Tibial nerve (tissue), 4 donors: ENCODE measurements at regions not wholly inside any gene's neighbourhood (a gene's known extent, or its start where the extent isn't known, plus 50 kb on each side); places are given as distances from the start of the nearest gene placed in this dataset.

ENCODE experiments used
- DNase-seq, 2 donors: peaks; one replicate each; pipeline ENCODE4 v3.0.0-alpha.2; 2019; ENCODE audit warnings: low spot score in 2 of 2
- H3K27ac ChIP-seq, 4 donors: fragments of 200-600 bp; sonication (generic) in 3 of 4; one replicate each; pipeline ENCODE4 v1.5.1; 2017 to 2019; ENCODE audit warnings: mild to moderate bottlenecking in 1 of 4
- H3K27me3 ChIP-seq, 2 donors: fragments of 200-600 bp; sonication (generic) in 1 of 2; one replicate each; pipeline versions ENCODE4 v1.5.1 to v1.6.0; 2017 to 2019
- H3K36me3 ChIP-seq, 3 donors: fragments of 200-600 bp; sonication (generic); one replicate each; pipeline ENCODE4 v1.5.1; 2018 to 2019
- H3K4me1 ChIP-seq, 4 donors: fragments of 200-600 bp; sonication (generic) in 3 of 4; one replicate each; pipeline ENCODE4 v1.5.1; 2017 to 2019
- H3K4me3 ChIP-seq, 4 donors: fragments of 200-600 bp; sonication (generic) in 3 of 4; one replicate each; pipeline ENCODE4 v1.5.1; 2017 to 2019; ENCODE audit warnings: mild to moderate bottlenecking in 1 of 4, moderate library complexity in 1 of 4
- H3K9me3 ChIP-seq, 4 donors: fragments of 200-600 bp; sonication (generic) in 3 of 4; one replicate each; pipeline ENCODE4 v1.5.1; 2017 to 2019
- EP300 ChIP-seq, 2 donors: sonication (generic); formaldehyde crosslinking; IDR thresholded peaks; one replicate each; pipeline ENCODE4 v1.6.1; 2017; ENCODE audit warnings: antibody characterized with exemption in 2 of 2, mild to moderate bottlenecking in 1 of 2
- POLR2A ChIP-seq, 2 donors: fragments of 450-650 bp; IDR thresholded peaks; one replicate each; pipeline ENCODE4 v1.6.1; 2017; ENCODE audit warnings: antibody characterized with exemption in 2 of 2, mild to moderate bottlenecking in 2 of 2, moderate library complexity in 2 of 2
- WGBS, 2 donors: methylation state at CpG; one replicate each; pipeline ENCODE4 v1.1.5; 2018; 5-methylcytosine and 5-hydroxymethylcytosine counted together
- TF ChIP-seq, protein P1 (sequence below), 5 experiments: fragments of 200-600 bp in 3 of 5; fragments of 450-650 bp in 2 of 5; sonication (generic) in 3 of 5; IDR thresholded peaks; one replicate each; pipeline ENCODE4 v1.5.1; 2016 to 2019; ENCODE audit warnings: antibody characterized with exemption in 5 of 5, mild to moderate bottlenecking in 3 of 5, moderate library complexity in 2 of 5

DNA sequence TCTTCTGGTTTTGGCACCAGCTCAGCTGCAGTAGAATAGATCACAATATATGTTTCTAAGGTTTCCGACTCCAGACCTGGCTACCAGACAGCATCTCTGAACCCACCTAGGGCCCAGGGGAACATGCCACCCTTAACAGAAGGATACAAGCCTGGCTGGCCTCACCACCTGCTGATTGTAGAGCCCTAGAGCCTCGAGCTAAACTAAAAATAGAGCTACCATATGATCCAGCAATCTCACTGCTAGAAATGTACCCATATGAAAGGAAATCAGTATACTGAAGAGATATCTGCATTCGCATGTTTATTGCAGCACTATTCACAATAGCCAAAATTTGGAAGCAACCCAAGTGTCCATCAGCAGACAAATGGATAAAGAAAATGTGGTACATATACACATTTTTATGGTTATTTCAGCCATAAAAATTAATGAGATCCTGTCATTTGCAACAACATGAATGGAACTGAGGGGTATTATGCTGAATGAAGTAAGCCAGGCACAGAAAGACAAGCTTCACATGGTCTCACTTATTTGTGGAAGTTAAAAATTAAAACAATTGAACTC is 242.4 kb upstream of the SLC39A10 start:
- WGBS, 2 donors, result 68 to 76% methylated on average over 3 of the region's 3 CpGs

DNA sequence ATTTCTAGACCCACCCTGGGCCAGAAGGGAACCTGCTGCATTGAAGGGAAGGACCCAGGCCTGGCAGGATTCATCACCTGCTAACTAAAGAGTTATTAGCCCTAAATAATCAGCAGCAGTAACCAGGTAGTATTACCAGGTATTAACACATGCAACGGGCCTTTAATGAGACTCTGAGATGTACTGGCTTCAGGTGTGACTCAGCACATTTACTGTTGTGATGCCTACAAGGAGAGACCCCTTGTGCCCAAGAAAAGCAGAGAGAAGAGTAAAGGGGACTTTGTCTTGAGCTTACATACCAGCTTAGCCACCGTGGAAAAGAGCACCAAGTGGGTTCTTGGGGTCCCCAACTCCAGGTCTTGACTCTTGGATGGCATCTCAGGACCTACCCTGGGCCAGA is 243.1 kb upstream of the SLC39A10 start:
- Histone ChIP-seq H3K27me3 (no peaks in the 10 kb centered on the region), H3K4me1 (no peaks in the 10 kb centered on the region), H3K36me3 (no peaks in the 10 kb centered on the region), H3K4me3 (no peak overlapping the region), H3K27ac (no peak overlapping the region), H3K9me3 (no peaks in the 10 kb centered on the region)
- no peak for DNase-seq
- WGBS, 2 donors, result 87 to 90% methylated on average over 2 of the region's 2 CpGs
- TF ChIP-seq POLR2A (IDR thresholded peaks at IDR 0.05) (no peak), EP300 (IDR thresholded peaks at IDR 0.05) (no peak)
- TF ChIP-seq, protein P1, sequence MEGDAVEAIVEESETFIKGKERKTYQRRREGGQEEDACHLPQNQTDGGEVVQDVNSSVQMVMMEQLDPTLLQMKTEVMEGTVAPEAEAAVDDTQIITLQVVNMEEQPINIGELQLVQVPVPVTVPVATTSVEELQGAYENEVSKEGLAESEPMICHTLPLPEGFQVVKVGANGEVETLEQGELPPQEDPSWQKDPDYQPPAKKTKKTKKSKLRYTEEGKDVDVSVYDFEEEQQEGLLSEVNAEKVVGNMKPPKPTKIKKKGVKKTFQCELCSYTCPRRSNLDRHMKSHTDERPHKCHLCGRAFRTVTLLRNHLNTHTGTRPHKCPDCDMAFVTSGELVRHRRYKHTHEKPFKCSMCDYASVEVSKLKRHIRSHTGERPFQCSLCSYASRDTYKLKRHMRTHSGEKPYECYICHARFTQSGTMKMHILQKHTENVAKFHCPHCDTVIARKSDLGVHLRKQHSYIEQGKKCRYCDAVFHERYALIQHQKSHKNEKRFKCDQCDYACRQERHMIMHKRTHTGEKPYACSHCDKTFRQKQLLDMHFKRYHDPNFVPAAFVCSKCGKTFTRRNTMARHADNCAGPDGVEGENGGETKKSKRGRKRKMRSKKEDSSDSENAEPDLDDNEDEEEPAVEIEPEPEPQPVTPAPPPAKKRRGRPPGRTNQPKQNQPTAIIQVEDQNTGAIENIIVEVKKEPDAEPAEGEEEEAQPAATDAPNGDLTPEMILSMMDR (IDR thresholded peaks at IDR 0.05), result no peak

More for the DNA sequence above, 242.4 kb upstream of the SLC39A10 start:
- TF ChIP-seq POLR2A (IDR thresholded peaks at IDR 0.05) (no peak), EP300 (IDR thresholded peaks at IDR 0.05) (no peak)
- TF ChIP-seq, protein P1 (IDR thresholded peaks at IDR 0.05), result no peak
- no peak for DNase-seq
- Histone ChIP-seq H3K4me1 (no peaks in the 10 kb centered on the region), H3K36me3 (no peaks in the 10 kb centered on the region), H3K27ac (no peak overlapping the region), H3K4me3 (no peak overlapping the region), H3K9me3 (no peaks in the 10 kb centered on the region), H3K27me3 (no peaks in the 10 kb centered on the region)

DNA sequence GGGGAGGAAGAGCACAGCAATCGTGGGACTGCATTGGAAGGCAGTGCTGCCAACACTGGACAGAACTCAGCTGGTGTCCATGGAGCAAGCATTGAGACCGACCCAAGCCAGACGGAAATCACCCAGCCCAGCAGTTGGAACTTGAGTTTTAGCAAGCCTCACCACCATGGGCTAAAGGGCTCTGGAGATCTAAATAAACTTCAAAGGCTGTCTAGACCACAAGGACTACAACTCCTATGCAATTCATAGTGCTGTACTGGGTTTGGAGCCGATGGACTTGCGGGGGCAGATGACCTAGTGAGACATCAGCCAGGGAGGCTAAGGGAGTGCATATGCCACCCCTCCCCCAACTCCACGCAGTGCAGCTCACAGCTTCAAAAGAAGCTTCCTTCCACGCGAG is 243.6 kb upstream of the SLC39A10 start:
- WGBS, 2 donors, result 77 to 83% methylated on average over 8 of the region's 8 CpGs
- H3K4me1 ChIP-seq, result no peaks in the 10 kb centered on the region
- no peak for DNase-seq
- H3K4me3 ChIP-seq, result no peak overlapping the region
- H3K36me3 ChIP-seq, result no peaks in the 10 kb centered on the region
- no peaks in the 10 kb centered on the region for H3K9me3 ChIP-seq
- H3K27me3 ChIP-seq, result no peaks in the 10 kb centered on the region
- H3K27ac ChIP-seq, result no peak overlapping the region
- TF ChIP-seq, protein P1 (IDR thresholded peaks at IDR 0.05), result no peak
- no peak for TF ChIP-seq EP300 (IDR thresholded peaks at IDR 0.05)
- no peak for TF ChIP-seq POLR2A (IDR thresholded peaks at IDR 0.05)

DNA sequence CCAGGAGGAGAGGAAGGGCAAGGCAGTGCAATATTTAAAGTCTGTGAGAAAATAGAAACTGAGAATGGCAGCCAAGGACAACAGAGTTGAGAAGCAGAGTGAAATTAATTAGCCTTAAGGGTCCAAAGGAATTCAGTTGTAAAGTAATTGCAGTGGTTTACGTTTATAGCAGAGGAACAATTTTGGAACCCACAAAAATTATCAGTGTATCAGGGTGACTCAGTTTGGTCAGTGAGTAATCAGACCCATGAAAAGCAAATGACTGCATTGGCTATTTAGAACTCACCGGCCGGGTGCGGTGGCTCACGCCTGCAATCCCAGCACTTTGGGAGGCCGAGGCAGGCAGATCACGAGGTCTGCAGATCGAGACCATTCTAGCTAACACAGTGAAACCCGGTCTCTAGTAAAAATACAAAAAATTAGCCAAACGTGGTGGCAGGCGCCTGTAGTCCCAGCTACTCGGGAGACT is 245.8 kb upstream of the SLC39A10 start:
- no peaks in the 10 kb centered on the region for H3K9me3 ChIP-seq
- no peaks in the 10 kb centered on the region for H3K36me3 ChIP-seq
- no peak for TF ChIP-seq POLR2A (IDR thresholded peaks at IDR 0.05)
- no peak for TF ChIP-seq EP300 (IDR thresholded peaks at IDR 0.05)
- TF ChIP-seq, protein P1 (IDR thresholded peaks at IDR 0.05), result no peak
- no peaks in the 10 kb centered on the region for H3K4me1 ChIP-seq
- H3K27ac ChIP-seq, result no peak overlapping the region
- H3K27me3 ChIP-seq, result no peaks in the 10 kb centered on the region
- no peak for DNase-seq
- H3K4me3 ChIP-seq, result no peak overlapping the region
- 72 to 82% methylated on average over 12 of the region's 12 CpGs for WGBS, 2 donors

DNA sequence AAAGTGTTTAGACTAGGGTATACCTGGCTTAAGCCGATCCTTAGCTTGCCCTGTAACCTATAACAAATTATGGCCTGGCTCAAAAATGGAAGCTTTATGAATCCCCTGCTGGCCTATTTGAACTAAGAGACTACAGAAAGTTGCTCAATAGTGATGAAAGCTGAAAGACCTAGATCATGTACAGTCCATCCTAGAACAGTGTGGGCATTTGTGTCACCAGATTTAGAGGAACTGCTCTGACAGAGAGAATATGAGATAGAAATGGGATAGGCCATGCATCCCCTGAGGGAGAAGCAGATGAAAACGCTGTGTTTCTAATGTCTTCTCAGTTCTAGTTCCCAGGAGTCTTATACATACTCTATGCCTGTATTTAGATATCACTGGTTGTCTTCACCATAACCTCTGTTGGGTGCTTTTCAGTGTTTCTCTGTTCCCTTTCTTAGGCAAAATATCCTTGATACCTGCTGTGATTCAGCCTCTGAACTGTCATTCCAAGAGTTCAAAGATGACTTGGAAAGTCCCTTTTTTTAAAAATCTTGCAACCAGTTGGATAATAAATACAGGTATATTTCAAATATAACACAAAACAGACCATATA is 246.9 kb upstream of the SLC39A10 start:
- no peaks in the 10 kb centered on the region for H3K27me3 ChIP-seq
- H3K4me1 ChIP-seq, result no peaks in the 10 kb centered on the region
- no peak overlapping the region for H3K27ac ChIP-seq
- whole genome bisulfite sequencing, 2 donors, result 69 to 71% methylated on average over 2 of the region's 2 CpGs
- no peaks in the 10 kb centered on the region for H3K9me3 ChIP-seq
- DNase-seq, result no peak
- TF ChIP-seq EP300 (IDR thresholded peaks at IDR 0.05), result no peak
- no peak for TF ChIP-seq POLR2A (IDR thresholded peaks at IDR 0.05)
- TF ChIP-seq, protein P1 (IDR thresholded peaks at IDR 0.05), result no peak
- H3K4me3 ChIP-seq, result no peak overlapping the region
- H3K36me3 ChIP-seq, result no peaks in the 10 kb centered on the region
